Thymus (tissue), 11 donors: ENCODE measurements at regions not wholly inside any gene's neighbourhood (a gene's known extent, or its start where the extent isn't known, plus 50 kb on each side); places are given as distances from the start of the nearest gene placed in this dataset.
"Not testable (repeated sequence)": the region's sequence is repeated elsewhere in the genome, so short reads cannot be mapped to it uniquely, and the experiment has no call there.

Source experiments
- DNase-seq, 9 donors: peaks; one replicate each; pipeline ENCODE4 v3.0.0-alpha.2; 2013; ENCODE audit warnings: low spot score in 9 of 9, low read depth in 6 of 9, missing footprints in 1 of 9
- H3K27ac ChIP-seq, 2 donors: one replicate each; pipeline ENCODE4 v1.5.1; 2013; ENCODE audit warnings: control low read depth in 1 of 2, low read depth in 1 of 2, low read length in 1 of 2, mild to moderate bottlenecking in 1 of 2, moderate library complexity in 1 of 2
- H3K27me3 ChIP-seq, 2 donors: one replicate each; pipeline ENCODE4 v1.5.1; 2013; ENCODE audit warnings: low read length in 1 of 2; ENCODE audit not compliant: control insufficient read depth in 2 of 2, insufficient read depth in 1 of 2
- H3K36me3 ChIP-seq, 2 donors: one replicate each; pipeline ENCODE4 v1.5.1; 2013; ENCODE audit warnings: low read length in 1 of 2, mild to moderate bottlenecking in 1 of 2, moderate library complexity in 1 of 2; ENCODE audit not compliant: control insufficient read depth in 2 of 2, insufficient read depth in 2 of 2
- H3K4me1 ChIP-seq, 2 donors: one replicate each; pipeline ENCODE4 v1.5.1; 2013; ENCODE audit warnings: low read length in 2 of 2; ENCODE audit not compliant: control insufficient read depth in 2 of 2, insufficient read depth in 2 of 2
- H3K4me3 ChIP-seq, 2 donors: one replicate each; pipeline ENCODE4 v1.5.1; 2013; ENCODE audit warnings: low read length in 2 of 2, control low read depth in 1 of 2, mild to moderate bottlenecking in 1 of 2
- H3K9me3 ChIP-seq, 2 donors: one replicate each; pipeline ENCODE4 v1.5.1; 2013; ENCODE audit warnings: low read length in 1 of 2, mild to moderate bottlenecking in 1 of 2; ENCODE audit not compliant: control insufficient read depth in 2 of 2, insufficient read depth in 1 of 2
- WGBS: extraction: QIAGEN DNeasy Blood & Tissue Kit; methylation state at CpG from one replicate; pipeline ENCODE4 v1.1.7; 2013; 5-methylcytosine and 5-hydroxymethylcytosine counted together
- donor health status: healthy.

DNA sequence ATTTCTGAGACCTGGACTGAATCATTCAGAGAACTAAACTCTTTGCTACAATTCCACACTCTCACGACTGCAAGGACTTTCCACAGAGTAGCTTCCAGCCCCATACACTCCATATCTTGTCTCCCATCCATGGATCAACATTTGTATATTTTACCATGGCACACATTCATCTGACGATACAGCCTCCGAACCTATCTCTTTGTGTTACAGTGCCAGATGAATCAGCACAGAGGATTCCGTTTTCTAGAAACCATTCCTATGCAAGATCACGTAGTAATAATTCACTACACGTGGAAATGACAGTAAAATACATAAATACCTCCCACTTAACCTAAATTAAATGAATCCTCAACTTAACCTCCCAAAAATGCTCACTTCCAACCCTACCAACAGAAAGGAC, 110.0 kb upstream of the PRDX6 start:
- Histone ChIP-seq H3K4me3 (no peak overlapping the region), H3K4me1 (no peaks in the 10 kb centered on the region), H3K36me3 (no peaks in the 10 kb centered on the region), H3K27me3 (no peaks in the 10 kb centered on the region), H3K9me3 (no peaks in the 10 kb centered on the region), H3K27ac (no peak overlapping the region)
- 96% methylated on average over 6 of the region's 6 CpGs for WGBS
- DNase-seq = no peak

GRCh38 chr1:173370586-173370985, 106.5 kb upstream of the PRDX6 start:
- not testable (repeated sequence) for H3K9me3 ChIP-seq, H3K36me3 ChIP-seq

GRCh38 chr1:173376065-173376464, 101.1 kb upstream of the PRDX6 start:
- H3K9me3 ChIP-seq, H3K4me3 ChIP-seq, H3K4me1 ChIP-seq, H3K36me3 ChIP-seq, H3K27ac ChIP-seq, H3K27me3 ChIP-seq, DNase-seq: not testable (repeated sequence)
- WGBS = 94% methylated on average over 1 of the region's 1 CpG

More at GRCh38 chr1:173370586-173370985, 106.5 kb upstream of the PRDX6 start:
- not testable (repeated sequence) for H3K4me3 ChIP-seq, H3K4me1 ChIP-seq, H3K27ac ChIP-seq, H3K27me3 ChIP-seq, DNase-seq
- WGBS = 88% methylated on average over 3 of the region's 3 CpGs

- no peak for DNase-seq
- H3K4me1 ChIP-seq = no peaks in the 10 kb centered on the region
- no peaks in the 10 kb centered on the region for H3K9me3 ChIP-seq
- no peaks in the 10 kb centered on the region for H3K36me3 ChIP-seq
- no peak overlapping the region for H3K4me3 ChIP-seq
- no peak overlapping the region for H3K27ac ChIP-seq
- H3K27me3 ChIP-seq = no peaks in the 10 kb centered on the region
- WGBS = 97% methylated on average over 13 of the region's 13 CpGs
These were observed 99.9 kb upstream of the PRDX6 start for GRCh38 chr1:173377266-173377665.

DNA sequence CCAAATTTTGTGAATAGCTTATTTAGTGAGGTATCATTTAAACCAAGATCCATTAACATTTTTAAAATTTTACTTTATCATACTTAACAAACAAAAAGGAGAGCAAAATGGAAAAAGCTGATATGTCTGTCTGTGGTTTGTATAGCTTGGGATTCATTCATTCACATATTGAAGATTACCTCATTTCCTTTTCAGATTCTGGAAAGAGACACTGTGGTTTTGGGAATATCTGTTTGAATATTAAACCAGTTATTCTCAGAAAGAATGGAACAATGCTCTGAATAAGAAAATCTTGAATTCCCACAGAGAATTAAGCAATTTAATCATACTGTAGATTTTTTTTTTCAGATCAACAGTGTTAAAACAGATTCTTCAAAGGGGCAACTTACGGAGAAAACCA, 93.8 kb upstream of the PRDX6 start:
- no peaks in the 10 kb centered on the region for H3K4me1 ChIP-seq
- H3K27ac ChIP-seq = no peak overlapping the region
- no peak overlapping the region for H3K4me3 ChIP-seq
- H3K36me3 ChIP-seq = no peaks in the 10 kb centered on the region
- no peaks in the 10 kb centered on the region for H3K9me3 ChIP-seq
- no peak for DNase-seq
- 94% methylated on average over 1 of the region's 1 CpG for WGBS
- no peaks in the 10 kb centered on the region for H3K27me3 ChIP-seq

DNA sequence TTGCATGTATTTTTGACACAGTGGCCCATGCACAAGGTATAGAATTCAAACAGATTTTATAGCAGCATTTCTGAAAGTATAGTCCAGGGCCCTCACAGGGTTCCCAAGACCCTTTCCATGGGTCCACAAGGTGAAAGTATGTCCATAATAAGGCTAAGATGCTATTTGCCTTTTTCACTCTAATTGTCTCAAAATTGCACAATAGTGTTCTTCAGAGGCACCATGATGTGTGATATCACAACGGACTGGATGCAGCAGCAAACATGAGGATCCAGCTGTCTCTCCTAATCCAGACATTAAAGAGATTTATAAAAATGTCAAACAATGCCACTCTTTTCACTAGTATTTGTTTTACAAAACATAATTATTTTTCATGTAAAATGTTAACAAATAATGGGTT, 88.8 kb upstream of the PRDX6 start:
- H3K4me3 ChIP-seq = no peak overlapping the region
- no peak for DNase-seq
- 96% methylated on average over 1 of the region's 1 CpG for WGBS
- H3K27me3 ChIP-seq = no peaks in the 10 kb centered on the region
- no peaks in the 10 kb centered on the region for H3K36me3 ChIP-seq
- H3K4me1 ChIP-seq = no peaks in the 10 kb centered on the region
- no peak overlapping the region for H3K27ac ChIP-seq
- H3K9me3 ChIP-seq = no peaks in the 10 kb centered on the region

- H3K9me3 ChIP-seq = no peaks in the 10 kb centered on the region
- no peak overlapping the region for H3K27ac ChIP-seq
- WGBS = 97% methylated on average over 8 of the region's 8 CpGs
- no peaks in the 10 kb centered on the region for H3K36me3 ChIP-seq
- no peaks in the 10 kb centered on the region for H3K27me3 ChIP-seq
- no peaks in the 10 kb centered on the region for H3K4me1 ChIP-seq
- no peak overlapping the region for H3K4me3 ChIP-seq
- no peak for DNase-seq
These were observed 84.1 kb upstream of the PRDX6 start for GRCh38 chr1:173392895-173393658.

GRCh38 chr1:173393659-173394000, 83.5 kb upstream of the PRDX6 start:
- Histone ChIP-seq H3K27me3 (no peaks in the 10 kb centered on the region), H3K4me3 (no peak overlapping the region), H3K4me1 (no peaks in the 10 kb centered on the region), H3K27ac (no peak overlapping the region), H3K36me3 (no peaks in the 10 kb centered on the region), H3K9me3 (no peaks in the 10 kb centered on the region)
- WGBS = 97% methylated on average over 1 of the region's 1 CpG
- no peak for DNase-seq

GRCh38 chr1:173394813-173395212, 82.3 kb upstream of the PRDX6 start:
- not testable (repeated sequence) for DNase-seq, H3K27me3 ChIP-seq, H3K9me3 ChIP-seq, H3K4me3 ChIP-seq, H3K27ac ChIP-seq, H3K36me3 ChIP-seq, H3K4me1 ChIP-seq

- no peak overlapping the region for H3K4me3 ChIP-seq
- DNase-seq = no peak
- H3K27ac ChIP-seq = no peak overlapping the region
- H3K27me3 ChIP-seq = no peaks in the 10 kb centered on the region
- no peaks in the 10 kb centered on the region for H3K9me3 ChIP-seq
- no peaks in the 10 kb centered on the region for H3K4me1 ChIP-seq
- H3K36me3 ChIP-seq = no peaks in the 10 kb centered on the region
These were observed 81.4 kb upstream of the PRDX6 start for GRCh38 chr1:173395762-173396161.
